GM23338 (cell line): ENCODE measurements at regions not wholly inside any gene's neighbourhood (a gene's known extent, or its start where the extent isn't known, plus 50 kb on each side); places are given as distances from the start of the nearest gene placed in this dataset.

ENCODE experiments used
- ATAC-seq: fragments of 200-7000 bp; cut with Tn5 transposase; 3 replicates; pipeline ENCODE4 v1.9.1; 2020
- DNase-seq: peaks from one replicate; pipeline ENCODE4 v3.0.0-alpha.2; 2015; ENCODE audit warnings: low spot score
- H2AFZ ChIP-seq: fragments of 200-600 bp; sonication (generic); 2 replicates; pipeline ENCODE4 v1.8.0; 2016; ENCODE audit warnings: antibody characterized with exemption, mild to moderate bottlenecking, moderate library complexity
- H3F3A ChIP-seq: fragments of 200-600 bp; sonication (generic); replicated peaks from 2 replicates; pipeline ENCODE4 v1.8.0; 2017; ENCODE audit warnings: antibody characterized with exemption, mixed run types, low read depth
- H3K27ac ChIP-seq: fragments of 200-600 bp; sonication (generic); 2 replicates; pipeline ENCODE4 v1.6.1; 2016; ENCODE audit warnings: low read depth
- H3K27me3 ChIP-seq: fragments of 200-600 bp; sonication (generic); 2 replicates; pipeline ENCODE4 v1.8.0; 2016; ENCODE audit warnings: mild to moderate bottlenecking, mixed run types, moderate library complexity; ENCODE audit not compliant: insufficient read depth
- H3K36me3 ChIP-seq: fragments of 200-600 bp; sonication (generic); 2 replicates; pipeline ENCODE4 v1.8.0; 2016; ENCODE audit warnings: mild to moderate bottlenecking; ENCODE audit not compliant: insufficient read depth
- H3K4me1 ChIP-seq: fragments of 200-600 bp; sonication (generic); 2 replicates; pipeline ENCODE4 v1.8.0; 2016; ENCODE audit warnings: mild to moderate bottlenecking, moderate library complexity; ENCODE audit not compliant: insufficient read depth
- H3K4me2 ChIP-seq: fragments of 200-600 bp; sonication (generic); 2 replicates; pipeline ENCODE4 v1.7.1; 2017; ENCODE audit warnings: mixed run types
- H3K4me3 ChIP-seq: fragments of 200-600 bp; sonication (generic); 2 replicates; pipeline ENCODE4 v1.6.1; 2016; ENCODE audit warnings: mixed run types
- H3K79me2 ChIP-seq: fragments of 200-600 bp; sonication (generic); replicated peaks from 2 replicates; pipeline ENCODE4 v1.8.0; 2017; ENCODE audit warnings: mild to moderate bottlenecking; ENCODE audit not compliant: insufficient read depth
- H3K9me2 ChIP-seq: fragments of 200-600 bp; sonication (generic); 2 replicates; pipeline ENCODE4 v1.8.0; 2017; ENCODE audit not compliant: insufficient read depth
- H4K20me1 ChIP-seq: fragments of 200-600 bp; sonication (generic); replicated peaks from 2 replicates; pipeline ENCODE4 v1.8.0; 2017; ENCODE audit warnings: mild to moderate bottlenecking; ENCODE audit not compliant: insufficient read depth
- H3K27ac Mint-ChIP-seq: 2 replicates; pipeline ENCODE4 v1.8.0; 2020; ENCODE audit warnings: inconsistent platforms, mild to moderate bottlenecking, moderate library complexity, mixed read lengths
- H3K27me3 Mint-ChIP-seq: 3 replicates; pipeline ENCODE4 v1.8.0; 2022; ENCODE audit warnings: low read depth, mild to moderate bottlenecking, moderate library complexity, mixed read lengths, inconsistent platforms; ENCODE audit not compliant: insufficient read depth, poor library complexity
- H3K36me3 Mint-ChIP-seq: 3 replicates; pipeline ENCODE4 v1.8.0; 2021; ENCODE audit warnings: low read depth, mild to moderate bottlenecking, inconsistent platforms, moderate library complexity, mixed read lengths
- H3K4me1 Mint-ChIP-seq: 3 replicates; pipeline ENCODE4 v1.8.0; 2020; ENCODE audit warnings: mild to moderate bottlenecking, inconsistent platforms, mixed read lengths
- H3K4me3 Mint-ChIP-seq: 3 replicates; pipeline ENCODE4 v1.8.0; 2021; ENCODE audit warnings: moderate library complexity, mild to moderate bottlenecking, inconsistent platforms, mixed read lengths
- H3K9me3 Mint-ChIP-seq: 3 replicates; pipeline ENCODE4 v1.8.0; 2020; ENCODE audit warnings: moderate library complexity, mild to moderate bottlenecking, inconsistent platforms, mixed read lengths
- CREB1 ChIP-seq: fragments of 250-450 bp; sonication (Bioruptor Pico); IDR thresholded peaks from 2 replicates; pipeline ENCODE4 v1.5.0; 2020; ENCODE audit warnings: low read depth, mild to moderate bottlenecking, moderate library complexity
- EZH2 ChIP-seq: fragments of 200-600 bp; sonication (generic); IDR thresholded peaks from one replicate; pipeline ENCODE4 v1.8.0; 2017; ENCODE audit warnings: antibody characterized with exemption, mild to moderate bottlenecking, low read depth; ENCODE audit not compliant: unreplicated experiment
- EZH2phosphoT487 ChIP-seq: fragments of 200-600 bp; sonication (generic); IDR thresholded peaks from one replicate; pipeline ENCODE4 v1.8.1; 2018; ENCODE audit warnings: antibody characterized with exemption; ENCODE audit not compliant: unreplicated experiment
- JUNB ChIP-seq: IDR thresholded peaks from one replicate; pipeline ENCODE4 v1.6.1; 2016; ENCODE audit warnings: antibody characterized with exemption; ENCODE audit not compliant: unreplicated experiment
- NANOG ChIP-seq: IDR thresholded peaks from 2 replicates; pipeline ENCODE4 v1.6.1; 2016; ENCODE audit warnings: antibody characterized with exemption, borderline replicate concordance
- POLR2AphosphoS5 ChIP-seq: IDR thresholded peaks from 2 replicates; pipeline ENCODE4 v1.6.1; 2016; ENCODE audit warnings: antibody characterized with exemption, low read depth
- STAT1 ChIP-seq: IDR thresholded peaks from one replicate; pipeline ENCODE4 v1.6.1; 2016; ENCODE audit warnings: antibody characterized with exemption; ENCODE audit not compliant: unreplicated experiment
- ZNF114 ChIP-seq: fragments of 250-450 bp; sonication (Bioruptor Pico); IDR thresholded peaks from 2 replicates; pipeline ENCODE4 v1.5.0; 2020; ENCODE audit warnings: mild to moderate bottlenecking, moderate library complexity
- ZNF331 ChIP-seq: fragments of 250-450 bp; sonication (Bioruptor Pico); IDR thresholded peaks from 2 replicates; pipeline ENCODE4 v1.5.0; 2020; ENCODE audit warnings: low read depth, mild to moderate bottlenecking, moderate library complexity
- TF ChIP-seq, protein P1 (sequence below): fragments of 250-450 bp; sonication (Bioruptor Pico); IDR thresholded peaks from 2 replicates; pipeline ENCODE4 v1.5.0; 2020; ENCODE audit warnings: mild to moderate bottlenecking, moderate library complexity
- TF ChIP-seq, protein P2 (sequence below): IDR thresholded peaks from 2 replicates; pipeline ENCODE4 v1.6.1; 2016; ENCODE audit warnings: antibody characterized with exemption
- TF ChIP-seq, protein P3 (sequence below), 2 experiments: fragments of 200-600 bp in 1 of 2; sonication (generic) in 1 of 2; conservative IDR thresholded peaks; 2 replicates each; pipeline versions ENCODE4 v1.5.1 to v1.6.1; 2016 to 2017; ENCODE audit warnings: antibody characterized with exemption in 2 of 2, low read depth in 2 of 2, mild to moderate bottlenecking in 2 of 2, moderate library complexity in 1 of 2
- TF ChIP-seq, protein P4 (sequence below): IDR thresholded peaks from one replicate; pipeline ENCODE4 v1.6.1; 2018; ENCODE audit warnings: antibody characterized with exemption; ENCODE audit not compliant: unreplicated experiment

DNA sequence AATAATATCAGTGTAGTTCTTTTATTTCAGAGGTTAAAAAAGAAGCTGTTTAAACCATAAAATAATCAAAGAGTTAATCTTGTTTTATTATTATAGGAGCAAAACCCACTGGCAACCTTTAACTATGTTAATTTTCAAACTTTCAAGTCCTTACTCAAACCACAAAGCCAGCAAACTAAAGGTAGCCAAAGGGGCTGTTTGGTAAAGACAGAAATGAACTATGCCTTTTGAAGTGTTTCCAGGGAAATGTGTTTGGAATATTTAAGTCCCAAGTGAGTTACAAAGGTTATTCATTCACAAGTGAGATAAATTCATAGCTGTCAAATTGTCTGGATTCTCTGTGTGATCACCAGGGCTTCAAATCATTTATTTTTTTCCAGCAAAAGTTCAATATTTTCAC is 264.7 kb downstream of the MZT1 start:
- Histone ChIP-seq H3K27ac (no peak overlapping the region), H3K9me2 (no peaks in the 10 kb centered on the region), H4K20me1 (no peaks in the 10 kb centered on the region), H2AFZ (no peak overlapping the region), H3K4me3 (no peak overlapping the region), H3K4me1 (peaks cover 5% of the 10 kb centered on the region; the same call in 1 of the 2 replicates), H3K36me3 (no peaks in the 10 kb centered on the region), H3K27me3 (no peaks in the 10 kb centered on the region), H3K4me2 (no peak overlapping the region), H3F3A (no peaks in the 10 kb centered on the region), H3K79me2 (no peaks in the 10 kb centered on the region)
- DNase-seq (no peak), ATAC-seq (no peak)
- no peaks in the 10 kb centered on the region for H3K36me3 Mint-ChIP-seq
- no peak overlapping the region for H3K27ac Mint-ChIP-seq
- H3K4me1 Mint-ChIP-seq: peaks cover 11% of the 10 kb centered on the region; the same call in 2 of the 3 replicates
- peaks cover 2% of the 10 kb centered on the region for H3K27me3 Mint-ChIP-seq
- H3K4me3 Mint-ChIP-seq: no peak overlapping the region
- no peaks in the 10 kb centered on the region for H3K9me3 Mint-ChIP-seq
- TF ChIP-seq, protein P1, sequence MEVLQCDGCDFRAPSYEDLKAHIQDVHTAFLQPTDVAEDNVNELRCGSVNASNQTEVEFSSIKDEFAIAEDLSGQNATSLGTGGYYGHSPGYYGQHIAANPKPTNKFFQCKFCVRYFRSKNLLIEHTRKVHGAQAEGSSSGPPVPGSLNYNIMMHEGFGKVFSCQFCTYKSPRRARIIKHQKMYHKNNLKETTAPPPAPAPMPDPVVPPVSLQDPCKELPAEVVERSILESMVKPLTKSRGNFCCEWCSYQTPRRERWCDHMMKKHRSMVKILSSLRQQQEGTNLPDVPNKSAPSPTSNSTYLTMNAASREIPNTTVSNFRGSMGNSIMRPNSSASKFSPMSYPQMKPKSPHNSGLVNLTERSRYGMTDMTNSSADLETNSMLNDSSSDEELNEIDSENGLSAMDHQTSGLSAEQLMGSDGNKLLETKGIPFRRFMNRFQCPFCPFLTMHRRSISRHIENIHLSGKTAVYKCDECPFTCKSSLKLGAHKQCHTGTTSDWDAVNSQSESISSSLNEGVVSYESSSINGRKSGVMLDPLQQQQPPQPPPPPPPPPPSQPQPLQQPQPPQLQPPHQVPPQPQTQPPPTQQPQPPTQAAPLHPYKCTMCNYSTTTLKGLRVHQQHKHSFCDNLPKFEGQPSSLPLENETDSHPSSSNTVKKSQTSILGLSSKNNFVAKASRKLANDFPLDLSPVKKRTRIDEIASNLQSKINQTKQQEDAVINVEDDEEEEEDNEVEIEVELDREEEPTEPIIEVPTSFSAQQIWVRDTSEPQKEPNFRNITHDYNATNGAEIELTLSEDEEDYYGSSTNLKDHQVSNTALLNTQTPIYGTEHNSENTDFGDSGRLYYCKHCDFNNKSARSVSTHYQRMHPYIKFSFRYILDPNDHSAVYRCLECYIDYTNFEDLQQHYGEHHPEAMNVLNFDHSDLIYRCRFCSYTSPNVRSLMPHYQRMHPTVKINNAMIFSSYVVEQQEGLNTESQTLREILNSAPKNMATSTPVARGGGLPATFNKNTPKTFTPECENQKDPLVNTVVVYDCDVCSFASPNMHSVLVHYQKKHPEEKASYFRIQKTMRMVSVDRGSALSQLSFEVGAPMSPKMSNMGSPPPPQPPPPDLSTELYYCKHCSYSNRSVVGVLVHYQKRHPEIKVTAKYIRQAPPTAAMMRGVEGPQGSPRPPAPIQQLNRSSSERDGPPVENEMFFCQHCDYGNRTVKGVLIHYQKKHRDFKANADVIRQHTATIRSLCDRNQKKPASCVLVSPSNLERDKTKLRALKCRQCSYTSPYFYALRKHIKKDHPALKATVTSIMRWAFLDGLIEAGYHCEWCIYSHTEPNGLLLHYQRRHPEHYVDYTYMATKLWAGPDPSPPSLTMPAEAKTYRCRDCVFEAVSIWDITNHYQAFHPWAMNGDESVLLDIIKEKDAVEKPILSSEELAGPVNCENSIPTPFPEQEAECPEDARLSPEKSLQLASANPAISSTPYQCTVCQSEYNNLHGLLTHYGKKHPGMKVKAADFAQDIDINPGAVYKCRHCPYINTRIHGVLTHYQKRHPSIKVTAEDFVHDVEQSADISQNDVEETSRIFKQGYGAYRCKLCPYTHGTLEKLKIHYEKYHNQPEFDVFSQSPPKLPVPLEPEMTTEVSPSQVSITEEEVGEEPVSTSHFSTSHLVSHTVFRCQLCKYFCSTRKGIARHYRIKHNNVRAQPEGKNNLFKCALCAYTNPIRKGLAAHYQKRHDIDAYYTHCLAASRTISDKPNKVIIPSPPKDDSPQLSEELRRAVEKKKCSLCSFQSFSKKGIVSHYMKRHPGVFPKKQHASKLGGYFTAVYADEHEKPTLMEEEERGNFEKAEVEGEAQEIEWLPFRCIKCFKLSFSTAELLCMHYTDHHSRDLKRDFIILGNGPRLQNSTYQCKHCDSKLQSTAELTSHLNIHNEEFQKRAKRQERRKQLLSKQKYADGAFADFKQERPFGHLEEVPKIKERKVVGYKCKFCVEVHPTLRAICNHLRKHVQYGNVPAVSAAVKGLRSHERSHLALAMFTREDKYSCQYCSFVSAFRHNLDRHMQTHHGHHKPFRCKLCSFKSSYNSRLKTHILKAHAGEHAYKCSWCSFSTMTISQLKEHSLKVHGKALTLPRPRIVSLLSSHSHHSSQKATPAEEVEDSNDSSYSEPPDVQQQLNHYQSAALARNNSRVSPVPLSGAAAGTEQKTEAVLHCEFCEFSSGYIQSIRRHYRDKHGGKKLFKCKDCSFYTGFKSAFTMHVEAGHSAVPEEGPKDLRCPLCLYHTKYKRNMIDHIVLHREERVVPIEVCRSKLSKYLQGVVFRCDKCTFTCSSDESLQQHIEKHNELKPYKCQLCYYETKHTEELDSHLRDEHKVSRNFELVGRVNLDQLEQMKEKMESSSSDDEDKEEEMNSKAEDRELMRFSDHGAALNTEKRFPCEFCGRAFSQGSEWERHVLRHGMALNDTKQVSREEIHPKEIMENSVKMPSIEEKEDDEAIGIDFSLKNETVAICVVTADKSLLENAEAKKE (CRISPR knock-in tag): no peak
- TF ChIP-seq, protein P2, sequence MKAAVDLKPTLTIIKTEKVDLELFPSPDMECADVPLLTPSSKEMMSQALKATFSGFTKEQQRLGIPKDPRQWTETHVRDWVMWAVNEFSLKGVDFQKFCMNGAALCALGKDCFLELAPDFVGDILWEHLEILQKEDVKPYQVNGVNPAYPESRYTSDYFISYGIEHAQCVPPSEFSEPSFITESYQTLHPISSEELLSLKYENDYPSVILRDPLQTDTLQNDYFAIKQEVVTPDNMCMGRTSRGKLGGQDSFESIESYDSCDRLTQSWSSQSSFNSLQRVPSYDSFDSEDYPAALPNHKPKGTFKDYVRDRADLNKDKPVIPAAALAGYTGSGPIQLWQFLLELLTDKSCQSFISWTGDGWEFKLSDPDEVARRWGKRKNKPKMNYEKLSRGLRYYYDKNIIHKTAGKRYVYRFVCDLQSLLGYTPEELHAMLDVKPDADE: no peak
- no peak for TF ChIP-seq POLR2AphosphoS5
- TF ChIP-seq STAT1: no peak
- TF ChIP-seq JUNB: no peak
- no peak for TF ChIP-seq EZH2
- no peak for TF ChIP-seq ZNF331
- TF ChIP-seq, protein P3, sequence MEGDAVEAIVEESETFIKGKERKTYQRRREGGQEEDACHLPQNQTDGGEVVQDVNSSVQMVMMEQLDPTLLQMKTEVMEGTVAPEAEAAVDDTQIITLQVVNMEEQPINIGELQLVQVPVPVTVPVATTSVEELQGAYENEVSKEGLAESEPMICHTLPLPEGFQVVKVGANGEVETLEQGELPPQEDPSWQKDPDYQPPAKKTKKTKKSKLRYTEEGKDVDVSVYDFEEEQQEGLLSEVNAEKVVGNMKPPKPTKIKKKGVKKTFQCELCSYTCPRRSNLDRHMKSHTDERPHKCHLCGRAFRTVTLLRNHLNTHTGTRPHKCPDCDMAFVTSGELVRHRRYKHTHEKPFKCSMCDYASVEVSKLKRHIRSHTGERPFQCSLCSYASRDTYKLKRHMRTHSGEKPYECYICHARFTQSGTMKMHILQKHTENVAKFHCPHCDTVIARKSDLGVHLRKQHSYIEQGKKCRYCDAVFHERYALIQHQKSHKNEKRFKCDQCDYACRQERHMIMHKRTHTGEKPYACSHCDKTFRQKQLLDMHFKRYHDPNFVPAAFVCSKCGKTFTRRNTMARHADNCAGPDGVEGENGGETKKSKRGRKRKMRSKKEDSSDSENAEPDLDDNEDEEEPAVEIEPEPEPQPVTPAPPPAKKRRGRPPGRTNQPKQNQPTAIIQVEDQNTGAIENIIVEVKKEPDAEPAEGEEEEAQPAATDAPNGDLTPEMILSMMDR (conservative IDR thresholded peaks at IDR 0.05; ENCODE audit: low read depth in 2 of 2): no peak
- TF ChIP-seq NANOG: no peak
- TF ChIP-seq, protein P4, sequence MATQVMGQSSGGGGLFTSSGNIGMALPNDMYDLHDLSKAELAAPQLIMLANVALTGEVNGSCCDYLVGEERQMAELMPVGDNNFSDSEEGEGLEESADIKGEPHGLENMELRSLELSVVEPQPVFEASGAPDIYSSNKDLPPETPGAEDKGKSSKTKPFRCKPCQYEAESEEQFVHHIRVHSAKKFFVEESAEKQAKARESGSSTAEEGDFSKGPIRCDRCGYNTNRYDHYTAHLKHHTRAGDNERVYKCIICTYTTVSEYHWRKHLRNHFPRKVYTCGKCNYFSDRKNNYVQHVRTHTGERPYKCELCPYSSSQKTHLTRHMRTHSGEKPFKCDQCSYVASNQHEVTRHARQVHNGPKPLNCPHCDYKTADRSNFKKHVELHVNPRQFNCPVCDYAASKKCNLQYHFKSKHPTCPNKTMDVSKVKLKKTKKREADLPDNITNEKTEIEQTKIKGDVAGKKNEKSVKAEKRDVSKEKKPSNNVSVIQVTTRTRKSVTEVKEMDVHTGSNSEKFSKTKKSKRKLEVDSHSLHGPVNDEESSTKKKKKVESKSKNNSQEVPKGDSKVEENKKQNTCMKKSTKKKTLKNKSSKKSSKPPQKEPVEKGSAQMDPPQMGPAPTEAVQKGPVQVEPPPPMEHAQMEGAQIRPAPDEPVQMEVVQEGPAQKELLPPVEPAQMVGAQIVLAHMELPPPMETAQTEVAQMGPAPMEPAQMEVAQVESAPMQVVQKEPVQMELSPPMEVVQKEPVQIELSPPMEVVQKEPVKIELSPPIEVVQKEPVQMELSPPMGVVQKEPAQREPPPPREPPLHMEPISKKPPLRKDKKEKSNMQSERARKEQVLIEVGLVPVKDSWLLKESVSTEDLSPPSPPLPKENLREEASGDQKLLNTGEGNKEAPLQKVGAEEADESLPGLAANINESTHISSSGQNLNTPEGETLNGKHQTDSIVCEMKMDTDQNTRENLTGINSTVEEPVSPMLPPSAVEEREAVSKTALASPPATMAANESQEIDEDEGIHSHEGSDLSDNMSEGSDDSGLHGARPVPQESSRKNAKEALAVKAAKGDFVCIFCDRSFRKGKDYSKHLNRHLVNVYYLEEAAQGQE: no peak
- no peak for TF ChIP-seq EZH2phosphoT487
- TF ChIP-seq ZNF114 (CRISPR knock-in tag): no peak
- no peak for TF ChIP-seq CREB1 (CRISPR knock-in tag)
